CD4-positive, alpha-beta T cell treated with Interleukin-2 at 100 ng/mL for 4 hours (primary cell): ENCODE measurements at regions not wholly inside any gene's neighbourhood (a gene's known extent, or its start where the extent isn't known, plus 50 kb on each side); places are given as distances from the start of the nearest gene placed in this dataset.
"Not testable (repeated sequence)": the region's sequence is repeated elsewhere in the genome, so short reads cannot be mapped to it uniquely, and the experiment has no call there.

ENCODE experiments used
- DNase-seq: peaks from one replicate; pipeline ENCODE4 v3.0.0-alpha.2; 2020; ENCODE audit warnings: low spot score

GRCh38 chr14:40252817-40253447 is 820.7 kb upstream of the FBXO33 start:
- no peak for DNase-seq

GRCh38 chr14:40248671-40249070 is 816.4 kb upstream of the FBXO33 start:
- no peak for DNase-seq

GRCh38 chr14:40240245-40240859 is 808.1 kb upstream of the FBXO33 start:
- no peak for DNase-seq

GRCh38 chr14:40232302-40232701 is 800.1 kb upstream of the FBXO33 start:
- DNase-seq = no peak

GRCh38 chr14:40229676-40230075 is 797.4 kb upstream of the FBXO33 start:
- no peak for DNase-seq

- no peak for DNase-seq
Observed at GRCh38 chr14:40222996-40223395, 790.8 kb upstream of the FBXO33 start.

DNA sequence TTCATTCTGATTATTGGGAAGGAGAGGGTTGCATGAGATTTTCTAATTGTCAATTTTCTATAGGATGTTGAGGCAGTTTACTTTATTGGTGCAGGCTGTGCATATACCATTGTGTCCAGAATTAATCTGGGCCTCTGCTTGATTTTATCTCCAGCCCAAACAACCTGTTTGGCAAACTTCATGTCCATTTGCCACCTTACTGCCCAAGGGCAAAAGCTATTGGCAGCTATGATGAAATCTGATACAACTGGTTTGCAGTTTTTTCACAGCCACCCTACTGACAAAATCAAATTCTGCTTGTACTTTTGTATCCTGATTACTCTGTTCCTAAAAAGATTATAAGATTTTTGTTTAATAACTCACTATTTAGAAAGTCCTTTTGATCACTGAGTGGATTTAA is 789.2 kb upstream of the FBXO33 start:
- no peak for DNase-seq

GRCh38 chr14:40219032-40219431 is 786.8 kb upstream of the FBXO33 start:
- no peak for DNase-seq

DNA sequence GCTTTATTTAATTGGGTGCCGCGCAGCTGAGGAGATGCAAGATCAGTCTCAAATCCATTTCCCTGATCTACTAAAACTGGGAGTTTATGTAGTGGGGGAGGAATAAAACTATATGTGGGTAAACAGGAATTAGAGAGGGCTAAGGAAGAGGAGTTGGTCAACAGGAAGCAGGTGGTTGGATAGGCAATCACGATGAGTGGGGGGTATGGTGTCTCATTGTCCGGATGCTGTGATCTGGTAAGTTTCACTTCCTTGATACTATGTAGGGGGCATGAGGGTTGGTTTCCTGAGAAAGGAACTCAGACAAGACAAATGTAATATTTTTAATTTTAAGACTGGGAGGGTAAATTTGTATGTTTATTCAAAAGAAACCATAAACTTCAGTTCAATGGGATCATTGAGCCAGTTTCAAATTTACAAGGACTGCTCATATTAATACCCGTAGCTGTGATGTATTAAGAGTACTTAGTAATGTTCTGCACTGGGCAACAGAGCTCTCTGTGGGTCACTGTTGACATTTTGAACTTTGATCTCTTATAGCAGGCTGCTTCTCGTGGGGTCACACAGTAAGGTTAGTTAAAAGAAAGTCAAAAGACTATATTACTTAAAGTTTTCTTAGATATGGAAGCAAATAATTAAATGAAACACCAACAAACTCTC is 786.2 kb upstream of the FBXO33 start:
- DNase-seq = no peak

GRCh38 chr14:40216976-40217375 is 784.7 kb upstream of the FBXO33 start:
- no peak for DNase-seq

DNA sequence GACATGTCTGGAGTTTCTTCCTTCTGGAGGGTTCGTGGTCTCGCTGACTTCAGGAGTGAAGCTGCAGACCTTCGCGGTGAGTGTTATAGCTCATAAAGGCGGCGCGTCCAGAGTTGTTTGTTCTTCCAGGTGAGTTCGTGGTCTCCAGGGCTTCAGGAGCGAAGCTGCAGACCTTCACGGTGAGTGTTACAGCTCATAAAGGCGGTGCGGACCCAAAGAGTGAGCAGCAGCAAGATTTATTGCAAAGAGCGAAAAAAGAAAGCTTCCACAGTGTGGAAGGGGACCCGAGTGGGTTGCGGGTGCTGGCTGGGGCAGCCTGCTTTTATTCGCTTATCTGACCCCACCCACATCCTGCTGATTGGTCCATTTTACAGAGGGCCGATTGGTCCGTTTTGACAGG is 784.2 kb upstream of the FBXO33 start:
- DNase-seq = not testable (repeated sequence)

DNA sequence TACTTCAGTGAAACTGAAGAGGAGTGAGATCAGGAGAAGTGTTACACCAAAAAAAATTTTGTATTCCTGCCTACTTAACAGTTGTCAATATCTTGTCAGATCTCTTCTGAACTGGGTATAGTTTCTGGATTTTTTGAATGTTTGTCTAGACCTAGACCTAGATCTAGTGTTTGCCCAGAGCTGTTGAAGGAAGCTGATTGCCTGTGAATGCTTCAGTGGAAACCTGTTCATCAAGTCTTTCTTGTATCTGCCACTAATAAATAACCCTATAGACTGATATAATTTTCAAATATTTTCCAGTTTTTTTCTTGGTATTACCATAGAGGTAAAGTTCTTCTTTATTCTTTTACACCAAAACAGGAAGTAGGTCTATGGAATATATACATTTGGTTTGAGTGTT is 781.5 kb upstream of the FBXO33 start:
- no peak for DNase-seq

- no peak for DNase-seq
Observed at GRCh38 chr14:40204441-40205175, 772.4 kb upstream of the FBXO33 start.

GRCh38 chr14:40199101-40199500 is 766.9 kb upstream of the FBXO33 start:
- DNase-seq = no peak

- no peak for DNase-seq
Observed at GRCh38 chr14:40197344-40197743, 765.1 kb upstream of the FBXO33 start.

GRCh38 chr14:40188006-40188405 is 755.8 kb upstream of the FBXO33 start:
- DNase-seq = no peak

DNA sequence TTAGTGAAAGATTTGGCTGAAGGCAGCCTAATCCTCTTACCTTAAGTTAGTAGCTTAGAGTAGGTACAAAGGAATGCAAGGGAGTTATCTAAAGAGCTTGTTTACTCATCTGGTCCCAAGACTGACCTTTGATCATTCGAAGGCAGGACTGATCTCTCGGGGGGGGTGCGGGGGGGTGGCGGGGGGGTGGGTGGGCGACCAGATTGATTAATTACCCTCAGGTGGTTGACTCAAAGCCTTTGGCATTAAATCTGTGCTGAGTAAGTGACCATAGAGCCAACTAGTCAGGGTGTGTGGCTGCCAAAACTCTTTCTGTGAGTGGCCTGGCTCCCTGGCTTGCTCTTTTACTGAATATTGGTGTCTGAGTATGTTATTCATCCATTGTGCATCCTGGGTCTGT is 731.9 kb upstream of the FBXO33 start:
- DNase-seq = no peak

DNA sequence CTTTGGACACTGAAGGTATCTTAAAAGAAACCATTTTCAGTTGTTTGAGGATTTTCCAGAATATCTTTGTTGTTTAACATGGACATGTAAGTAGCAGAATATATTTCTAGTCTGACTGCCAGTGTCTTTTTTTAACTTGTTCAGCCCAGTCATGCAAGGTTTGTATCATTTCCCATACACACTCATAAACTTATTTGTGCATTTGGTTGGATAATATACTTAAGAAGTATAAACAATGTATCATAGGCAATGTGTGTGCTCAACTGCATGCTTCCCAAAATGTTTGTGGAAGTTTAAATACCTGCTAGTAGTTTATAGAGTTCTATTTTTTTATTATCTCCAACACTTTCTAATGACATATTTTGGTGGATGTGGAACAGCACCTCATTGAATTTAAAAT is 707.4 kb upstream of the FBXO33 start:
- no peak for DNase-seq

DNA sequence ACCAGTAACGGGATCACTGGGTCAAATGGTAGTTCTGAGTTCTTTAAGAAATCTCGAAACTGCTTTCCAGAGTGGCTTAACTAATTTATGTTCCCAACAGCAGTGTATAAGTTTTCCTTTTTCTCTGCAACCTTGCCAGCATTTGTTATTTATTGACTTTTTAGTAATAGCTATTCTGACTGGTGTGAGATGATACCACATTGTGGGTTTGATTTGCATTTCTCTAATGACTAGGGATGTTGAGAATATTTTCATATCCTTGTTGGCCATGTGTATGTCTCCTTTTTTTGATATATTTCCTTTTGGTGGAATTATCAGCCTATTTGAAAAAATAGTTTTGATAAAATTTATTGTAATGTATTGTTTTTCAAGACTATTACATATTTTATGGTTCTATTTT is 701.2 kb upstream of the FBXO33 start:
- DNase-seq = no peak

- no peak for DNase-seq
Observed at GRCh38 chr14:40129159-40129558, 696.9 kb upstream of the FBXO33 start.

DNA sequence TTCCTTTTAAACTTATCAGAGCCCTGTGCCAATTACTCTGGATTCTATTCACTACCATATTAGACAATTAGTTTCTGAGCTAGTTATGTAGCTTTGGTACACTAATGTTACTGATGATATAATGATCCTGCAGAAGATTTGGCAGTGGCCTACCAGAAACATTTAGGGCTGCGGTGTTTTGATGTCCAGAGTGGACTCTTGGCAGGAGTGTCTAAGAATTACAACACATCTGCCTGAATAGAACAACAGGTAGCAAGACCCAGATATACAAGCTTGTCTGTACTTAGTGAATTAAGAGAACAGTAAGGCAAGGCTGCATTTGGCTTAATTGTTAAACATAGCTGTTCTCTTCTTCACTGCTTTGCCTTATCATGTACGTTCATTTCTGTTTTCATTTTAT is 691.6 kb upstream of the FBXO33 start:
- no peak for DNase-seq

DNA sequence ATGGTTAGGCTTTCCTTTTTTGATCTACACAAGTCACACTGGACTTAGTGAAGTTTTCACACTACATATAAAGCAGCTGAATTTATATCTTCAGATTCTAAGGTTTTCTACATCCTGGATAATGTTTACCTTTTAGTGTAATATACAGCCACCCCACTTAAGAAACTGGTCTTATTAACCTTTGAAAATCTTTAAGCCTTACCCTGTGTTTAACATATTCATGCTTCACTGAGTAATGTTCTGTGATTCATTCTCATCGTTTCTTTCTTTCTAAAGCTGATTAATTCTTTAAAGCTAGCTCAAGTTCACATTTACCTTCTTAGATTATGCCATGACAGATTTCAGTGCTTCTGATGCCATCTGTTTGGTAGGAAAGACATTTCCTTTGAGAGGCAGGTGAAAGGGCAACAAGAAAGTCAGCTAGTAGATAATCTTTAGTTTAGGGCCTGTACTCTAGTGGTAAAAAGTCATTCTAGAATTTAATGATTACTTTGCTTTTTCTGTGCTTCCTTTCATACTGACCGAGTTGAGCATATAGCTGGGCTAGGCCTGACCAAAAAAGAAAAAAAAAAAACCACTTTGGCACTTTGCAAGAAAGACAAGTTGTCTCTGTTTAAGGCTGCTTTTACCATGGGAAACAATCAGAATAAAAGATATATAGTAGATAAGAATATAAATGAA is 690.9 kb upstream of the FBXO33 start:
- DNase-seq = no peak
